Activated effector memory CD4-positive, alpha-beta T cell treated with anti-CD3 and anti-CD28 coated beads, Interleukin-2, amount 50 U/mL, for 16 hours (primary cell): ENCODE measurements at regions not wholly inside any gene's neighbourhood (a gene's known extent, or its start where the extent isn't known, plus 50 kb on each side); places are given as distances from the start of the nearest gene placed in this dataset.

Source experiments
- DNase-seq: peaks from one replicate; pipeline ENCODE4 v3.0.0-alpha.2; 2020

- DNase-seq, result no peak
These were observed 143.2 kb upstream of the RET start for GRCh38 chr10:42933448-42934340.

DNA sequence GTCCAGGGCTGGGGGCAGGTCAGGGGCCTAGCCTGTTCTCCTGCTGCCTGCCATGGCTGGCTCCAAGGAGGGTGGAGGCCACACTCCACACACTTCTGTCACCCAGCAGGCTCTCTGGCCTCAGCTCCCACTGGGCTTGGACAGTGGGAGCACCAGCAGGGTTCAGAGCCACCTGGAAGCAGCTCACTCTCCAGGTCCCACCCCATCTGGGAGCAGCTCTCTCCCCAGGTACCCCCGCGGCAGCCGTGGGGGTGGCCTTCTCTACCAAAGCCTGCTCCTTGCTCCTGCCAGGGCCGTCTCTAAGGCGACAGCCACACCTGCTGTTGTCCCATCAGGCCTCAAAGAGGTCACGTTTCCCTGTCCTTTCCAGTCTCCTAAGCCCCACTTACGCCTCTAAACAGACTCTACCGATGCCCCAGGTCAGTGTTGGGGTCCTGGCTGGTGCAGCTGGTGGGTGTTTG is 142.5 kb upstream of the RET start:
- no peak for DNase-seq

DNA sequence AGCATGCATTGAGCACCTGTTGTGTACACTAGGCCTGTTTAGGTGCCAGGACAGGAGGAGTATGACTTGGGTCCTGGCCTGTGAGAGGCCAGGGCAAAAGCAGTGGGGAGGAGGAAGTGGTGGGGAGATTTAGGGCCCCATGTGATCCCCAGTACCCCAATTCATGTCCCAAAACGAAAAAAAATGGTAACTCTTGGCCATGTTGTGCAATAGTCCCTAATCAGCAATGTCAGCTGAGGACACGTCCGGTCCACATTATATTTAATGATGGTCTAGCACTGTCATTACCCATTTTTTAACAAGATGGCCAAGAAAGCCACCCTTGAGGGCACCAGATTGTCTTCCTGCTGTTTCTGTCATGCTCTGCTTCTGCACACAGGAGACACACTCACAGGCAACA is 142.0 kb upstream of the RET start:
- no peak for DNase-seq

DNA sequence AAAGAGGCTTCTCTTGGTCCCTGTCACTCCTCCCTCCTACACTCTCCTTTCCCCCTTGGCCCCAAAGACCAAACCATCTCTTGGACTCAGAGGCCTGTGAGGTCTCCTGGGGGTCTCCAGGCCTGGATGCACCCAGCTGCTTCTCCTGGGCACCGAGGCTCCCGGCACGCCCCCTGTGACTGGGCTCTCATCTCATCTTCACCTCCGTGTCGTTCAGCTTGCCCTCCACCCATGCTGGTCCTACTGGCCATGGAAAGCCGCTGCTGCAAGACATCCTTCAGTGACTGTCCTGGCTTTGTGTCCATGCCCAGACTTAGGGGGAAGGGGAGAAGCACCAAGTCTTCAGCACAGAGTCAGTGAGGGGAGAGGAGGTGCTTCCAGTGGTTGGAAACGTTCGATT is 141.4 kb upstream of the RET start:
- no peak for DNase-seq

DNA sequence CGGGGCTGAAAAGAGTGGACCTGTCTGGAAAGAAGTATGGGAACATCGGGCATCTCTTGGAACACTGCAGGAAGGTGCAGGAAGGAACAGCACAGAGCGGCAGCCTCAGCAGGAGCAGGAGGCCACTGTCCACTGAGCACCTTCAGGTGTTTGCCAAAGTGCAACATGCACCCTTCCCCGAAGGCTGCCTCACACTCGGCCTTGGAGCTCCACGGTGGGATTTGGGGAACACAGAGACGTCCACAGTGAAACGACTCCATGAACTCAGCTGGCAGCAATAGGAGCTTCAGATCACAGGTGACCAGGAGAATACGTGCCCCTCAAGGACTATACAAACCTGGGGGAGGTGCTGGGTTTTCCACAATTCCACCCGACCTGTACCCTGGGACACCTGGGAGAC is 140.3 kb upstream of the RET start:
- DNase-seq, result no peak

- DNase-seq, result no peak
These were observed 139.8 kb upstream of the RET start for GRCh38 chr10:42937048-42937447.

GRCh38 chr10:42937649-42938180 is 139.2 kb upstream of the RET start:
- DNase-seq, result no peak

- DNase-seq, result no peak
These were observed 138.5 kb upstream of the RET start for GRCh38 chr10:42938351-42938750.

- no peak for DNase-seq
These were observed 137.6 kb upstream of the RET start for GRCh38 chr10:42939237-42939636.

- DNase-seq, result no peak
These were observed 137.0 kb upstream of the RET start for GRCh38 chr10:42939685-42940366.

GRCh38 chr10:42940487-42941294 is 136.2 kb upstream of the RET start:
- DNase-seq, result peak; percentile 39

DNA sequence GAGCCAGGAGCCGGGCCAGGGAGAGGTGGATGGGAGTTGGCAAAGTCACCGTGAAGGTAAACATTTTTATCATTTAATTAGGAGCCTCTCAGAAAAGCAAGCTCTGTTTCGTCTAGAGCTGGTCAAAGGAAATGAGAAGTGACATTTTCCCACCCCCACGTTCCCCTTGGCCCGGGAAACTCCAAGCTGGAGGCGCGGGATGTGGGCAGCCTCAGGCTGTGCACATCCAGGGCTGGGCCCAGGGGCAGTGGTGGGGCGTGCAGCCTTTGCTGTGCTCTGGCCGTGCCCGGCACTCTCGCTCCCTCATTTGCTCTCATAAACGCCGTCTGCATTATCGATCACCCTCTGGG is 135.6 kb upstream of the RET start:
- peak; percentile 27 for DNase-seq

DNA sequence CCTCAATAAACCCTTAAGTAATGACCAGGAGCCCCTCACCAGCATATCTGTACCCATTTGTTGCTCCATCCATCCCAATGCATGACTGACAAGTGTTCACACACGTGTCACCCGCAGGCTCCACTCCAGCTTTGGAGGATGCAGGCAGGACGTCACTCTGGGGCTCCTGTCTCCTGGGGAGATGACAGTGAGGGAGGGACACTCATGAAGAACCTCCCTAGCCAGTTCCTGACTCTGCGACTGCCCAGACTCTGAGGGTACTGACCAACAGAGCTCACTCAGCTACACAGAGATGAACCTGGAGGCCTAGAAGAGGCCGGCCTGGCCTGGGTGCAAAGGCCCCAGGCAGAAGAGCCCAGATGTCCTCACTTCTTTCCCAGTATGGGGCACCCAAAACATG is 135.1 kb upstream of the RET start:
- no peak for DNase-seq

- peak; percentile 44 for DNase-seq
These were observed 134.5 kb upstream of the RET start for GRCh38 chr10:42942279-42942950.

DNA sequence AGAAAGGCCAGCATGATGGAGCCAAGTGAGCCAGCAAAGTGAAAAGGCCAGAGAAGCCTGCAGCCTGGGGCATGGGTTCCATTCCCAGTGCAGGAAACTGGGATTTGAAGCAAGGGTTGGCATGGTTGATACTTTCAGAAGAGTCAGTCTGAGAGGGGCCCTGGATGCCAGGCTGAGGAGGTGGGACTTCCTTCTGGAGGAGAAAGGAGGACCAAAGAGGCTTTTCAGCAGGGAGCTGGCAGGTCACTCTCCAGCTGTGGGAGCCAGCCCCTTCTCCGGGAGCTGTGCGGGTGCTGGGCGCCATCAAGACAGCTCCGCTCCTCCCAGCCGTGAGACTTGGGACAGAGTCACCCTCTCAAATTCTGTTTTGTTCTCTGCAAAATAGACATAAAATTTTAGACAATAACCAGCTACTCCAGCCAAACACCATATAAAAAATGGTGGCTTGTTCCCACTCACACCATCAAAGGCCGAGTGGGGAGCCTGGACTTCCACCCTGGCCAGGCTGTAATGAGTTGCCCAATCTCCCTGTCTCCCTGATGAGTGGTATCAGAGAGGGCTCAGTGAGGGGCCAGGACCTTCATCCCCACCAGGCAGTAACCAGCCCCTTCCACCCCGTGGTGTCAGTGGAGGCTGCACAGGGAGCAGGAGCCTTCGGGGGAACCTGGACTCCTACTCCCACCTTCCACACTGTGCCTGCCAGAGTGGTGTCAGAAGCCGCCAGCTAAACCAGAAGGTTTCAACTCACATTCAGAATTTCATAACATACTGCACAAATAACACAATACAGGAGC is 133.6 kb upstream of the RET start:
- peak; percentile 27 for DNase-seq

GRCh38 chr10:42948040-42948439 is 128.8 kb upstream of the RET start:
- DNase-seq, result no peak

DNA sequence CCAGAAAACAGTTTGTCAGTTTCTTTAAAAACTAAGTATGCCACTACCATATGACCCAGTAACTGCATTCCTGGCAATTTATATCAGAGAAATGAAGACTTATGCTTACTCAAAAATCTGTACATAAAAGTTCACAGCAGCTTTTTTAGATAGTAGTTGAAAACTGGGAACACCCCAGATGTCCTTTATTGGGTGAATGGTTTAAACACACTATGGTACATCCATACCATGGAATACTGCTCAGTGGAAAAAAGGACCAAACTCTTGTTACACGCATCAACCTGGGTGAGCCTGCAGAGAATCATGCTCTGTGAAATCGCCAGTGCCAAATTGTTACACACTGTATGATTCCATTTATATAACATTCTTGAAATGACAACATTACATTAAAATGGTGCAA is 127.6 kb upstream of the RET start:
- DNase-seq, result no peak

DNA sequence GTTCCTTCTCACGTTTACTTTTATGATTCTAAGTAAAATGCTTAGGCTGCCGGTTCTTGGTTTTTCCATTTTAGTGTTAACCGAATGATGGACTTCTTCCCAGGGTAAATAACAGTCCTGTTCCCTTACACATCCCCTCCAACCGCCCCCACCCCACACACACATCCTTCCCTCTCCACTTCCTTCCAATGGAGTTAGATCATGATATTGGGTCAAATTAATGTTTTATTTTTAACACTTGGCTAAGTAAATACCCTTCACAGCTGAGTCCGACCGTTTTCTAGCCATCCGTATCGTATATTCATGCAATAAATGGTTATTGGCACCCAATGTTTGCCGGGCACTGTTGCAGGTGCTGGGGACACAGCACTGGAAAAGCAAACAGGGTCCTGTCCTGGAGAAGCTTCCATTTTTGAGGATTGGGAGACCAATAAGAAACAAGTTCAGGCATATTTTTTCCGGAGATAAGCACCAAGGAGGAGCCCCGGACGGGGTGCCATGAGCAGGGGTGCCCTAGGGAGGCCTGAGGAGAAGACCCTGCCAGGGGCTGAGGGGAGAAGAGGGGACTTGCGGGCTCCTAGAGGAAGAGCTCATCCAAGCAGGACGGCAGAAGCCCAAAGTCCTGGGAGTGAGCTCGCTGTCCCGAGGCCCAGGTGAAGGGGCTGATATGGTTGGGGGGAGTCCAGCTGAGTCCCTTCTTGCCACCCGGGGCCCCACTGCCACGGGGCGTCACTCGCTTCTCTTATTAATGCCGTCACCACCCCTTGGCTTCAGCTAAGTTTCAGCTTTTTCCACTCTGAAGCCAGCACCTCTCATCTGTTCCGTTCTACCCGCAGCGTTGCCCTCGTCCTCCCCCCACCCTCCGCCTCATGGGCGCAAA is 126.0 kb upstream of the RET start:
- DNase-seq, result peak; percentile 36

DNA sequence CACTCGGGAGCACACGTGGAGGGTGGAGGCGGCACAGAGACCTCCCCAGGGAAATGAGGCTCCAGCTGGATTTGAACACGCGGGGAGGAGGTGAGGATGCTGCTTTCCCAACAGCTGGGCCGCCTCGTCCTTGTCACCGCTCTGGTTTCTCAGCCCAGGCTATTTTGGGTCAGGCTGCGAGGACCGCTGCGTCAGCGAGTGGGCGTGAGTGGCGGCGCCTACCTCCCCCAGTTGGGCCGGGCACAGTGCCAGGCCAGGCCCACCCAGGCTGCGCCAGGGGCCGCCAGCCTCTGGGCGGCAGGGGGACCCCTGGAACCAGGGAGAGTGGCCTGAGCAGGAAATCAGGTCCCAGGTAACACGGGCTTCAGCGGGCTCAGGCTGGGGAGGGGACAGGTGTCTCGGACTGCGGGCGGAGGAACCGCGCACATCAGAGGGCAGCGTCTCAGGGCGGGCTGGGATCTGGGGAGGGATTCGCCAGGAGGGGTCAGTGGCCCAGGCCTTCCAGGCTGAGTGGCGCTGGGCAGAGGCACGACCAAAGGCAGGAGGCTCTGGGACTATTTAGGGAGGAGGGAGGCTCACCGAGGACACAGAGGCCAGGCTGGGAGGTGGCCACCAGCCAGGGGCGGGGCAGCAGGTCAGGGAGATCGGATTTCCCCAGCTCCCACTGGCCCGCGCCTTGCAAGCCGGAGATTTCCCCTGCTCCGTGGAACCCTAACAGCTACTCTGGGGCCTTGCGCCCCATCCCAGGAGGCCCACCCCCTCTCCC is 125.2 kb upstream of the RET start:
- DNase-seq, result peak; percentile 39

- DNase-seq, result peak; percentile 27
These were observed 124.5 kb upstream of the RET start for GRCh38 chr10:42952349-42952748.
